CD4-positive, alpha-beta T cell treated with Interleukin-4 for 1 hour (primary cell): ENCODE measurements at regions not wholly inside any gene's neighbourhood (a gene's known extent, or its start where the extent isn't known, plus 50 kb on each side); places are given as distances from the start of the nearest gene placed in this dataset.

Experiments used
- DNase-seq, 2 donors: peaks; one replicate each; pipeline ENCODE4 v3.0.0-alpha.2; 2020 to 2022

DNA sequence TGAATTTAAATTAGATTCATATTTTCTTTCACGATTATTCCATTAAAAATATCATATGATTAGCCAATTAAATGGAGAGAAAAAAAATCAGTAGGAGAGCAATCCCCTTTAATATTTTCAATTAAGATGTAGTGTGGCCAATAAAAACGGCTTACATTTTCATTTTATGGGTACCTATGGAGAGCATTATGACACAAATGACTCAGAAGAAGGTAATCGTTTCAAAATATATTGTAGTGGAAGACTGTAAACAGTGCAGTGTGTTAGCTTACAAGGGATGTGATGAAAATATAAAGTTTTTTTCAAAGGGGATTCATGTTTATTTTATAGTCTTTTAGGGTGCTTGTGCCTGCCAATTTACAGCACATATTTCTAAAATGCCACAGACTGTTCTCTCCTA lies 1507.4 kb upstream of the CELF4 start:
- DNase-seq: no peak

DNA sequence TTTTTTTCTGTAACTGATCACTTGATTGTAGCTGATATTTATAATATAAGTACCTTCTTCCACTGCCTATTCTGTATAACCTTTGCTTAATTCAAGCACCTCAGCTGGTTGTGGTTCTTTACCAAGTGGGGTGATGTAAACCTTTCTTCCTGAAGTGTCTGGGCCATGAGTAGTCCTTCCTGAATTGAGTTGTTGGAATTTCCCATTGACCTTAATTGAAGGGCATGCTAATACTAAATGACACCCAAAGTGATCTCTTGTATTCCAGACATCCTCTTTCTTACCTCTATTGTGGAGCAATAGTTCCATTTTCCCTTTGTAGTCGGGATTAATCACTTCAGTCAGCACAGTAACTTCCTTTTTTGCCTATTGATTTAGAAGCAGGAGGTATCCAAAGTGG lies 1496.8 kb upstream of the CELF4 start:
- DNase-seq: no peak

DNA sequence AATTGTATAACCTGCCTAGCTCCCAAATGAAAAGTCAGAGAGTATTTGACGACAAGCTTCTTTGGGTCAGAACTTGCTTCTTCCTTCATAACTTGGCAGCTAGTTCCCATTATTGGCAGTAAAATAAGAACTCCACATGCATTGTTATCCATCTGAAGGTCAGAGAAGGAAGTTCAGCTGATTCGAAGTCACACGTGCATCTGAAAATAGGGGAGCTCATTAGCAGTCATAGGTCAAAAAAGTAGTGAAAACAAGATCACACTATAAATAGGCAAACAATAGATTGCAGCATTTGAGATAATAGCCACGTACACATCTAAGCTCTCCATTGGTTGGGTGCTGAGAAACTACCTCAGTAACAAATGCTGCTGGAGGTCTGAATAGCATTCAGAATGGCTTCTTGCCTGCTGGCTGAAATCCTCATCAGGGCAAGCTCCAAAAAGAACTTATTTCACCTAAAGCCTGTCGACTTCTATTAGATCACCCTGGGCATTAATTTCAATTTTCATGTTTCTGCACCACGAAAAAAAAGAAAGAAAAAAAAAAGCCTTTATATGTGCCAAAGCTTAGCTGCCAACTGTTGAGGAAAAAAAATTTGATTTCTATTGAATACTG lies 1492.9 kb upstream of the CELF4 start:
- no peak for DNase-seq

DNA sequence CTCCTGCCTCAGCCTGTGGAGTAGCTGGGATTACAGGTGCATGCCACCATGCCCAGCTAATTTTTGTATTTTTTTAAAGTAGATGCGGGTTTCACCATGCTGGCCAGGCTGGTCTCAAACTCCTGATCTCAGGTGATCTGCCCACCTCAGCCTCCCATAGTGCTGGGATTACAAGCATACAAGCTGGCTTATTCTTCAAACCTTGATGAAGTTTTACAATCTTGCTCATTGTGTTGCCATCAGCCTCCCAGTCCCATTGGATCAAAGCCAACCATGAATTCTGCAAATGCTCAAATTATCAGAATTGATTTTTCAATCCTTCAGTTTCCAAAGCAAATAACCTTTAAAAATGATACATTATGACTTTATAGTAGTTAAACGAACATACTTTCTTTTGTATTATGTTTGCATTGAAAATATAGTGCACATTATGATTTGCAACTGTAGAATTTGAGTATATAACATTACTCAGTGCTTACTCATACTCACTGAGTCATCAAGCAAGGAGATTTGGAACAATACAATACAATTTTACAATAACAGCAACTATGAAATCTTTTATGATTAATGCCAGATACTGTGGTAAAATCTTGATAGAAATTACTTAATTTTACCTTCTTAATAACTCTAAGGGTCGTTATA lies 1491.9 kb upstream of the CELF4 start:
- DNase-seq: no peak

DNA sequence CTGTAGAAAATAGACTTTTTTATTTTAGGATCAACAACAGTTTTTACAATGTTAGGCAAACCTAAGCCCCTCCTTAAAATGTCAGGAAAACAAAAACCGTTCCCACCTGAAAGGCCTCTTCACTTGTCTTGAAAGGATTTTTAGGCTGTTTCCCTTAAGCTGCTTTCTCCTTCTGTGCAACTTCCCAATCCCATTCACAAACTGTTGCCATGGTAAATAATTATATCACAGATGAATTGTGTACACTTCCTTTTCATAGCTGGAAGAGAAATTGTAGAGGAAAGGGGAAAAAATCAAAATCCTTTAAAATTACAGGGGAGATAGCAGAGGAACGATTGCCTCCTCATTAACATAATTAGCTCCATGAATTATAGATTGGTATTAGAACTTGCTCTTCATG lies 1488.0 kb upstream of the CELF4 start:
- DNase-seq: no peak

DNA sequence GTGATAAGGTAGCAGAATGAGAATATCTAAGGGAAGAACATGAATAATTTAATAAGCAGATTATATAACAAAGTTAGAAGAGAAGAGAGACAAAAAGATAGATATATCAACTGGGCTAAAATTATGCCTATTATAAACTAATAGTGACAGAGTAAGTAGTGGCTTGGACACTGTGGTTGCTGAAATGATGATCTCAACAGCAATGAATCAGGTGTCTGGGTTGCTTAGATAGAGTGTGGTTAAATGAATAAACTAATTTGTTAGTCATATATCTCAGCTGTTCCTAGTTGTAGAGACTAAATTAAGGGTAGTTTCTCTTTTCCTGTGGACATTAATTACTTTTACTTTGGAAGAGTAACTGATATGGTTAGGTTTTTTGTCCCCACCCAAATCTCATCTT lies 1485.4 kb upstream of the CELF4 start:
- no peak for DNase-seq

DNA sequence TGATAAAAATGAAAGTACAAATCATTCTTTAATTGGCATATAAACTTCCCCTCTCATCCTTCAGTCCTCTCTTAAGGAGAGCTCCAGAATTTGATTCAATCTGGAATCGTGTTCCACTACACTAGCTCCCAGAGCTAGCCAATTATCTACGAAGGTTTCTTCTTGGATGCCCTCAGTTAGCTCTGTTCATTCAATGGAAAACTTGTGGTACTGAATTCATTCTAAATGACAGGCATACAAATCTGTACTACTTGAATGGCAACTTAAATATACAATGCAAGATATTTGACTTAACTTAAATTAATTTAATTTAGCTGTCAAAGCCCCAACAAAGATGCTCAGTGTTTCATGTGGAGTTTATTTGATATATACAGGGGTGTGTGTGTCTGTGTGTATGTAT lies 1474.2 kb upstream of the CELF4 start:
- DNase-seq: no peak

DNA sequence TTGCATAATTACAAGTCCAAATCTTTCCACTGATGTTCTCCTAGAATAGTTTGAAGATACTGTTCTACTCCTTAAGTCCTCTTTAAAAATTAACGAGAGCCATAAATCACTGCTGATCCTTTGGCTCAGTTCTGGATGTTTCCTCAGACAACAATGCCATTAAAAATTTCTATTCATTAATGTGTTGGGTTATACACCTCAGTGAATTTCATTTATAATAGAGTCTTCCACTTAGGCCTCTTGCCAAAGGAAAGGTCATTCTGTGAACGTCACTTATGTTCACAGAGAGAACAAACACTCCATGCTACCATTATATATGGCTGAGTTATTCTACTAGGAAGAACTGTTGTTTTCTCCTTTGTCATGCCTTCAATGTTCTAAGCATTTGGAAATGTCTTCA lies 1472.3 kb upstream of the CELF4 start:
- DNase-seq: no peak

DNA sequence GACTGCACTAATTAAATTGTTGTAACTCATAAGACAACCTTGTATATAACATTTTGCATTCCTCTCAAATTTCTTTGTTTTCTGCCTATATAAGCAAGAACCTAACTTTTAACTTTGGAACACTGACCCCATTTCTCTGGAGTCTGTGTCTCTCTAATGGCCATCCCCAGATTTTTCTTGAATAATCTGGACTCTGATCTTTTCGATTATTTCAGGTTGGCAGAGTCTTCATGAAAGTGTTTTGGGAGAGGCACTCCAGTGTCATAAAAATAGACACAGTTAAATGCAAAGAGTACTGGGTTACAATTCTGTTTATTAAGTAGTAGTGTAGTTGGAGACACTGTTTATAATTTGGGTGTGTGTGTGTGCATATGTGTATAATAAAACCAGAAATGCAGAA lies 1467.7 kb upstream of the CELF4 start:
- DNase-seq: no peak

DNA sequence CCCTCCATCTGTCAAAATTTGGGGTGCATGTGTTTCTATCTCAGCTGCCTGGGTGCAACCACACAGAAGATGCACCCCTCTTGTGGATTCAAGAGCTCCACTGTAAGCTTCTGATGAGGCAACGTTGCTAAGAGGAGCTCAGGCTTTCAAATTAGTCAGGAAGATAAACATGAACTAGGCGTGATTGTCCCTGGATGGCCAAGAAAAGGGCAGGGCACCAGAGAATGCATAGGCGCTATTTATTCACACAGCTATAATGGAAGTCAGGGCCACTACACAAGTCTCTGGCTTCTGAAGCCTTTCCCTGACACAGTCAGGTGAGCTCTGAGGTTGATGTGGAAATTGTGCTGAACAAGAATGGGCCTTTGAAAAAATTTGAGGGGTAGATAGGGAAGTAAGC lies 1466.0 kb upstream of the CELF4 start:
- no peak for DNase-seq

DNA sequence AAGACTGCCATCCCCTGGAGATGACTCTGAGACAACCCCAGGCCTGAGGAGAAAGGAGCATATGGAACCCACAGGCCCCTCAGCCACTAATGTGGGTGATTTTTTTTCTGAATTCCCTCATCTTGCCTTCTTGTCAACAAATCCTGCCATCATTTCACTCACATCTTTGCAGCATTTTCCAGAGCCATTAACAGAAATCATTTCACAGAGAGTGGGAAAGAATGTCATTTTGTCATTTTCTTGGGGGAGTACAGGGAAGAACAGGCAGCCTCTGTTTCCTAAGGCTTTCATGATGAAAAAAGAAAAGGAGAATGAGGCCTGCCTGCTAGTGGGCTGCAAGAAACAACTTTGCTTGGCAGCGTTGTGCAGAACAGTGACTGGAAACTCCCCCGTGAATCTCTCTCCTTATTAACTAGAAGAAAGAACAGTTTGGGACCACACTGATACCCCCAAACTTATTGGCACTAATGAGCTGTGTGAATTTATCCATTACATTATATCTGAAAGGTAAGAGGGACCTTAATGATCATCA lies 1464.6 kb upstream of the CELF4 start:
- no peak for DNase-seq

DNA sequence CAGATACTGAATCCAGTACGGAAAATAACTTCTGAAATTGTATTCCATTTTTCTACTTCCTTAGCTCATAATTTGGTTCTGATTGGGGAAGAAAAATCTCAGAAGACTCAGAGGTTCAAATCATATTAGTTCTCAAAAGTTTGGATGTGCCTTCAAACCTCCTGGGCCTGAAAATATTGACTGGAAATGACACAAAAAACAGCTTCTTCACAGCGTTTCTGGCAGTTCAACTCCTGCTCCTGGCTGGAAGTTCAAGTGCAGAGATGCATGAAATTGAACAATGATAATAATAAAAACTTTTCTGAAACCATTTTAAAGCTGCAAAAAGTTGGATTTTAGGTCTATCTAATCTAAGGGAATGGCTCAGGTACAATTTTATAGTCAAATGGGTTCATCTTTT lies 1459.9 kb upstream of the CELF4 start:
- no peak for DNase-seq

DNA sequence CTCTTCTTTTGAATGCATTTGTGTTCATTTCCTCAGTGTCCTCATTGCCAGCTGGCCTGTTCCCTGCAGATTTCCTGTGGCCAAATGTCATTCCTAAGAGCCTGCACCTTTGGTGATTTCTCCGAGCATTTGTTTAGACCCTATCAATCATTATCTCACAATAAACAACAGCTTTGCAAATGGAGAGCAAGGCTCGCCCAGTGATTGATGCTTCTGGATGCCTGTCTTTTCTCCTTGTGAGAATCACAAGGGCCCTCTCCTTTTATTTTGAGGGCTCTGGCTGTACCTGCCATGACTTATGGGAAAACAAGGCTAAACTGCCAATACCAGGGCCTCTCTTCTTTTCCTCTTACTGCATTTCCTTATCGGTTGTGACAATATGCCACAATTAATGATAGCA lies 1454.4 kb upstream of the CELF4 start:
- no peak for DNase-seq

DNA sequence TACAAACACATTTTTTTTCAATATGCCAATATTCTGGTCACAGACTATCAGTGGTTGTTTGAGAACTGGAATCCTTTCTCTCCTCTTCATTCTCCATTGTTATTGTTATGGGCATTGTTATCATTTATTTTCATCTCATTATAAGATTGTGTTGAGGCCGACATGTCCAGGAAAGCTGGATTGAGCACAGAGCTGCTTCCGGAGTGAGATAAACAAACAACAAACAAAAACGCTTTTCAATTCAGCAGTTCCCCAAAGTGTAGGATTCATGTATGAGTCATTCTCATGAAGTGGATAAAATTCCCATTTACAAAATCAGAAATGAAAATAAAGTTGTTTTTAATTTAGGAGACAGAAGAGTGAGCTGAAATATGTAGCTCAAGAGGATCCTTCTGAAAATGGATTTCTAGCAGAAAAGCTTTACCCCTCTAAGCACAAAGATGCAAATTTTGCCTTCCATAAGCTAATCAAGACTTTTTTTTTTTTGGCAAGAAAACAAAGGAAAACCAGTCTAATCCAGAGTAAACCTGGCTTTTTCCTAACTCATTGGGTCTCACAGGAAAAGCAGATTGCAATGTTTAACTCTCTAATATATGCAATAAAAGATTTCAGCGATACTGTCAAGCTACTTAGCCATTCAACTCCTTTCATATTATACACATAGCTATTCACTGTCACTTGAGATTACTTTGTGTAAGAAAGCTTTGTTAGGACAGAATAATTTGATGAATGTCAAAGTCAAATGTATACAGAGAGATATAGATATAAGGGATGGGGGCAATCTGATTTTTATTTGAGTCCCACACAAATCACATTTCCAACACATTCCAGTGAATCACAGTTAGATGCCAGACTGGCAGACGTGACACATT lies 1441.7 kb upstream of the CELF4 start:
- no peak for DNase-seq

DNA sequence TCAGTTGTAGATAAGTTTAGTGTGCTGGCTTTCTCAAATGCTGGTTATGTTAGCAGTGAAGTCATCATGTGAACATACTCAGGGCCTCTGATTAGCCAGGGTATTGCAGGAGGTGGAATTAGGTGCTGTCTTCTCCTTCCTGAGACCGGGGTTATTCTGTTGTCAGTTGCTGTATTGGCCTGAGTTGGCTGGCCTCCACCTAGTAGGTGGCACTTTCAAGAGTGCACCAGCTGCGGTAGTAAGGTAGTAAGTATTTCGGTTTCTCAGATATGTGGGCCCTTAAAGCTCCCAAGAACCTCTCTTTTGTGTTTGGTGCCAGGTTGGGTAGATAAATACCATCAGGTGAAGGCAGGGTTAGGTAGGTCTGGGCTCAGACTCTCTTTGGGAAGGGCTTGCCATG lies 1430.5 kb upstream of the CELF4 start:
- DNase-seq: no peak

DNA sequence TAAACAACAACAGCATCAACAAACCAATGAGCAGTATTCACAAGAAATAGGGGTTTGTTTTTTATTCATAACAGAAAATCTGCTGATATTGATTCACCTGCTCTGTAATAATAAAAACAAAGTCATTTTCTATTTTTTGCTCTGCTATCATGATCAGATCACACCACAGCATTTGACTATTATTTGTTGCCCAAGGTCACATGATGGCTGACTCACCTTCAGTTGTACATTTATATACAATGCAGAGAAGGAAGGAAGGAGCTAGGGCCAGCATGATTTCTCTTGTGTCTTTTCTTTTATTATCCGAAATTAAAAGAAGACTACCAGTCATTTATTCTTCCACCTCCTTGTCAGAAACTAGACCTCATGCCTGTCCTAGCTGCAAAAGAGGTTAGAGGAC lies 1427.7 kb upstream of the CELF4 start:
- no peak for DNase-seq

DNA sequence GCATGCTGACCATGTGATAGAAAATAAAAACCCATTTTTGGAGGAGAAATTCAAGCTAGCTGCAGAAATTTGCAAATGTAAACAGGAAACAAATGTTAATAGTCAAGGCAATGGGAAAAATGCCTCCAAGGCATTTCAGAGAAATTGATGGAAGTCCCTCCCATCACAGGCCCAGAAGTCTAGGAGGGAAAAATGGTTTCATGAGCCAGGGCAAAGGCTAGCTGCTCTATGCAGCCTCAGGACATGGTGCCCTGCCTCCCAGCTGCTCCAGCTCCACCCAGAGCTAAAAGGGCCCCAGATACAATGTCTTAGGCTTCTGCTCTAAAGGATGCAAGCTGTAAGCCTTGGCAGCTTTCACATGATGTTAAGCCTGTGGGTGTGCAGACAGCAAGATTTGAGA lies 1419.4 kb upstream of the CELF4 start:
- no peak for DNase-seq

DNA sequence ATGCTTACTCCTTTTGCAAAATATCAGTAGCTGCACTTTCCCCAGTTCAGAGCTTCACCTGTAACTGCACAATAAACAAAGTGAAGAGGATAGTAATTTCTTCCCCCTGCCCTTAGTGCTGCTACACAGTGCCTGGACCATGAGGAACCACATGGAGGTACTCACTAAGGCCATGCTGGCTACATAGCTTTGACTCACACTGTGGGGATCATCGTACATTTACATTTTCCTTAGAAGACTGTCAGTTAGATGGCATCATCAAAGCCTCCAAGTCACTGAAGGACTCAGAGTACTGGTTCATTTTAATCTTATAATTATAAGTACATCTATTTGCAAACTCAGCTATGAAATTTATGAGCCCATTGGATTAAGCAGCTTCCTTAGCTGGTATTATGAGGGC lies 1416.5 kb upstream of the CELF4 start:
- no peak for DNase-seq

DNA sequence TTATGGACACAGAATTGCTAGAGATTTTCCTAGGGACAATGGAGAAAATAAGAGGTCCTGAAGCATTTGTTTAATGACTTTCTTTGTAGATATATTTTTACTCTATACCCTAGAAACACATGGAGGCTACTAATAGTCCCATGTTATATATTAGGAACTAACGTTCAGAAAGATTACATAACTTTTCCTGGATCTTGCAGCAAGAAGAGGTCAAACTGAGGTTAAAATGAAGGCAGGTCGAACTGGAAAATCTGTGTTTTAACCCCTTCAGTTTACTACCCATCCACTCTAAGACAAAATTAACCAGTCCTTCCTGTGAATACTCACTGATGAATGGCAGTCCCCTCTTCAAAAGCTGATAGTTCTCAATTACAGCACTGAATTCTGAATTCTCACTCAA lies 1415.8 kb upstream of the CELF4 start:
- no peak for DNase-seq

DNA sequence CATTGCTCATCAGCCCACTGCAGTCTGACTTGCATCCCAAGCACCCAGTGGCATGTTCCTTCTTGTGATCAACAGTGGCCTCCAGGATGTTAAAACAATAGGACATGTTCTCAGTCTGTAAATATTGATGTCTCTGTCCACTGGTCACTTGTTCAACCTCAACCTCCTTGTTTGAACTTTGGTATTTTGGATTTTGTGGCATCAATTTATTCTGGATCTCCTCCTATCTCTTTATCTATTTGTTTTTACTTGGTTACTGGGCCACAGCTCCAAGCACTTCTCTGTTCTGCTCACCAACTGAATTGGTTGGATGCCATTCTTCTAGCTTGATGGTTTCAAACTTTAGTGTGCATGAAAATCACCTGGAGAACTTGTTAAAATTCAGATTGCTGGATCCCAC lies 1414.8 kb upstream of the CELF4 start:
- no peak for DNase-seq

DNA sequence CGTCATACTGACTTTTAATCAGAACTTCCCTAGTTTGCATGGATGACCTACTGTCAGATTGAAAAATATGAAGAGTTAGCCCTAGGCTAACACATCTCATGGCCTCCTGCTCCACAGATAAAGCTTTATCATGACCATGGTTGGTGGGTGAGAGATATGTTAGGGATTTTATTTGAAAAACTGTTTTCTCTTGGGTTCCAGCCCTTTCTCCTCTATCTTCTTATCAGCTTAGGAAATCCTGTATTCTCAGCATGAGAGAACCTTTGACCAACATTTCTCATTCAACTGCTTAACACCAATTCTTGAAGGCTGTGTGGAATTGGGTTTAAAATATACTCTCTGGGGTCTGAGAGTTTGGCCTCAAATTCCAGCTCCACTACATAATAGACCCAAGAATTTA lies 1407.0 kb upstream of the CELF4 start:
- DNase-seq: no peak

DNA sequence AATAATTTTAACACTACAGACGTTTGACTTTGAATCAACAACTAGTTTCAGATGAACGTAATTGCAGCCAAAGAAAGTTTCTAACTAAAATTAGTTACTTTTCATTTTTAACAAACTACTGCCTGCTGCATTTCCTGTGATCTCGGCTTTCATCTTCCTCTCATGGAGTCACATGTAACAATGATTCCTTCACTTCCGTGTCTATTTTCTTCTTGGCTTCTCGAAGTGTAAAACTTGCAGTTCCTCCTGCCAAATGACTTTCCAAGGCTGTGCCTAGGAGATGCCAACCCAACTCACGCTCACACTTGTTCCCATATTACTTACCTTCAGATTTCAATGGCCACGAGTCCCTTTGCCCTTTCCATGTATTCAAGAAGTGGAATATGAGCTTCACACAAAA lies 1406.3 kb upstream of the CELF4 start:
- no peak for DNase-seq

DNA sequence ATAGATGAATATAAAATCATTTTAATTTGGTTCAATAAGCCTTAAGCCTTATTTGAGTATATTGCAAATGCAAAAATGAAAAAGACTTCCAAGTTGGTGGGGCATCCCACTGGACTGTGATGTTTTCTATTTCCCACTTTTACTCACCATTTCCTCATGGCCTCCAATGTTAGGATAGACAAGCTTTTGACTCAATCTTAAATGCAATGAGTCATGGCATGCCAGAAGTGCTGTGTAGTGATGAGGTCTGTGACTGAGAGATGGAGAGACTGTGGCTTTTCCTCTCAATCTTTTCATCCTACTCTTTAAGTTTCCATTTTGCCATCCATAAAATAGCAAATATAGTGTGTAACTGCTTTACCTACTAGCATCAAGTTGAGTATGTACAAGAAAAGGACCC lies 1401.2 kb upstream of the CELF4 start:
- DNase-seq: no peak
